ENCODE measurements at regions not wholly inside any gene's neighbourhood (a gene's known extent, or its start where the extent isn't known, plus 50 kb on each side); places are given as distances from the start of the nearest gene placed in this dataset.

GRCh38 chr2:114057638-114058037, 167.7 kb downstream of the ACTR3 start:
- no peak for TF ChIP-seq GABPA (IDR thresholded peaks at IDR 0.05 in 1 of 2, conservative IDR thresholded peaks at IDR 0.05 in 1 of 2)
- TF ChIP-seq EGR1 (IDR thresholded peaks at IDR 0.05; ENCODE audit: low read depth in 2 of 2) = no peak
- no peak for TF ChIP-seq CTCF (IDR thresholded peaks at IDR 0.05; ENCODE audit: low read depth, low read length, missing input control)
- no peak for TF ChIP-seq RXRA (IDR thresholded peaks at IDR 0.05)
- no peak for TF ChIP-seq TAF1 (conservative IDR thresholded peaks at IDR 0.05)
- TF ChIP-seq ZBTB33 (IDR thresholded peaks at IDR 0.05) = no peak
- TF ChIP-seq REST (IDR thresholded peaks at IDR 0.05) = no peak
- no peak for TF ChIP-seq MAX (IDR thresholded peaks at IDR 0.05)
- no peak for TF ChIP-seq RAD21 (IDR thresholded peaks at IDR 0.05)

Data from liver (tissue), 3 donors.